ENCODE measurements at regions not wholly inside any gene's neighbourhood (a gene's known extent, or its start where the extent isn't known, plus 50 kb on each side); places are given as distances from the start of the nearest gene placed in this dataset.

DNA sequence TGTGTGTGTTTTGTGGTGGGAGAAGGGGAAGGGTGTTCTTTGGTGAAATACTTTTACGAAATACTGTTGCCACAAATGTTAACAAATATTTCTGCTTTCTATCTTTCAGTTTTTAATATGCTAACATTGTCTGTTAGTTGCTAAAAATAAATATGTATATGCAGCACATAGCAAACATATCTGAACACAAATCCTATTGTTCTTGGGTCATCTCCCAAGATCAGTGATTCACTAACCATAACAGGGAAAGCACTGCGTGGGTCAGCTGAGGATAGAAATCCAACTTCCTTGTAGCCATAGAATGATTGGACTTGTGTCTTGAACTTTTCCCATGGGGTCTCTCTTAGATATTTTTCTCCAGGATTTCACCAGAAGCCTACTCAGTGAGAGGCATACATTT, 250.3 kb upstream of the FAM47A start:
- DNase-seq (no peak), FAIRE-seq (no peak)
- WGBS, 3 donors: 49 to 94% (median 53%) methylated on average over 2 of the region's 2 CpGs
- Histone ChIP-seq H3K27me3 (ENCODE audit: control insufficient read depth in 3 of 3, insufficient read depth in 3 of 3, low read length in 3 of 3) (no peaks in the 10 kb centered on the region), H3K4me1 (ENCODE audit: control insufficient read depth in 3 of 3, insufficient read depth in 2 of 3, low read depth in 1 of 3, low read length in 2 of 3) (no peaks in the 10 kb centered on the region), H3K9me3 (ENCODE audit: control insufficient read depth in 2 of 2, insufficient read depth in 1 of 2, low read depth in 1 of 2, low read length in 1 of 2) (no peaks in the 10 kb centered on the region), H3K27ac (ENCODE audit: low read depth in 1 of 3, low read length in 2 of 3) (no peak overlapping the region), H3K4me3 (ENCODE audit: low read depth in 1 of 3, low read length in 3 of 3) (no peak overlapping the region), H3K36me3 (ENCODE audit: control insufficient read depth in 3 of 3, insufficient read depth in 2 of 3, low read depth in 1 of 3, low read length in 3 of 3) (no peaks in the 10 kb centered on the region)

DNA sequence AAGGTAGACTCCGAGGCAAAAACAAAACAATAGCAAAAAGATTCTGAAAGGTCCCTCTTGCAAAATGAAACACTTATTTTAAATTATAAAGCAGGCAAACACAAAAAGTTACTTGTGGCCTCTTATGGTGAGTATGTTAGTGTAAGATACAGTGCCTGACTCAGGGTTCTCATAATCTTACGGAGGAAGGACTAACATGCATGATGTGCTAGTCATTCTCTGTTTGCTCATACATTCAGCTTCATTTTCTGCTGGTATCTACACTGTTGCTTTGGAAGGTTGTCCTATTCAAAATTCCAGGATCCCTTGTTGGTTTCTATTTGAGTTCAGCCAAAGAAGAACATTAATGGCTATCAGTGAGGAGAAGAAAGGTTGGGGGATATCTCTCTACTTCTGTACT, 249.1 kb upstream of the FAM47A start:
- Histone ChIP-seq H3K9me3 (ENCODE audit: control insufficient read depth in 2 of 2, insufficient read depth in 1 of 2, low read depth in 1 of 2, low read length in 1 of 2) (no peaks in the 10 kb centered on the region), H3K36me3 (ENCODE audit: control insufficient read depth in 3 of 3, insufficient read depth in 2 of 3, low read depth in 1 of 3, low read length in 3 of 3) (no peaks in the 10 kb centered on the region), H3K27ac (ENCODE audit: low read depth in 1 of 3, low read length in 2 of 3) (no peak overlapping the region), H3K4me3 (ENCODE audit: low read depth in 1 of 3, low read length in 3 of 3) (no peak overlapping the region), H3K27me3 (ENCODE audit: control insufficient read depth in 3 of 3, insufficient read depth in 3 of 3, low read length in 3 of 3) (no peaks in the 10 kb centered on the region), H3K4me1 (ENCODE audit: control insufficient read depth in 3 of 3, insufficient read depth in 2 of 3, low read depth in 1 of 3, low read length in 2 of 3) (no peaks in the 10 kb centered on the region)
- WGBS, 3 donors: 76 to 94% (median 89%) methylated on average over 2 of the region's 2 CpGs
- FAIRE-seq (no peak), DNase-seq (no peak)

DNA sequence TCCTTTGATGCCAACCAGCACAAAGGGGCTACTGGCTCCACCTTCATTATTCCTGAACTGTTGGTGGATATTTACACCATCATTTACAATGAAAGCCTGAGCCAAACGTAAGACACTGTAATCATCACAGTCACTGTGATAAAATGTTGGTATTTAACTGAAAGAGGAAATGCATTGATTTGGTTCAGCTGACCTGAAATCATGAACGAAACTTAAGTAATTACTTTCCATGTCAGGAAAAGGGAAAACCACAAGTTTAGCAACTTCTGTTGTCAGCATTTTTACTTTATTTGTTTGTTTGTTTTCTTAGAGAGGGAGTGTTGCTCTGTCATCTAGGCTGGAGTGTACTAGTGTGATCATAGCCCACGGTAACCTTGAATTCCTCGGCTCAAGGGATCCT, 247.8 kb upstream of the FAM47A start:
- Histone ChIP-seq H3K4me1 (ENCODE audit: control insufficient read depth in 3 of 3, insufficient read depth in 2 of 3, low read depth in 1 of 3, low read length in 2 of 3) (no peaks in the 10 kb centered on the region), H3K27me3 (ENCODE audit: control insufficient read depth in 3 of 3, insufficient read depth in 3 of 3, low read length in 3 of 3) (no peaks in the 10 kb centered on the region), H3K36me3 (ENCODE audit: control insufficient read depth in 3 of 3, insufficient read depth in 2 of 3, low read depth in 1 of 3, low read length in 3 of 3) (no peaks in the 10 kb centered on the region), H3K27ac (ENCODE audit: low read depth in 1 of 3, low read length in 2 of 3) (no peak overlapping the region), H3K4me3 (ENCODE audit: low read depth in 1 of 3, low read length in 3 of 3) (no peak overlapping the region), H3K9me3 (ENCODE audit: control insufficient read depth in 2 of 2, insufficient read depth in 1 of 2, low read depth in 1 of 2, low read length in 1 of 2) (no peaks in the 10 kb centered on the region)
- no peak for FAIRE-seq
- no peak for DNase-seq
- WGBS, 3 donors: 54 to 68% (median 56%) methylated on average over 4 of the region's 4 CpGs

DNA sequence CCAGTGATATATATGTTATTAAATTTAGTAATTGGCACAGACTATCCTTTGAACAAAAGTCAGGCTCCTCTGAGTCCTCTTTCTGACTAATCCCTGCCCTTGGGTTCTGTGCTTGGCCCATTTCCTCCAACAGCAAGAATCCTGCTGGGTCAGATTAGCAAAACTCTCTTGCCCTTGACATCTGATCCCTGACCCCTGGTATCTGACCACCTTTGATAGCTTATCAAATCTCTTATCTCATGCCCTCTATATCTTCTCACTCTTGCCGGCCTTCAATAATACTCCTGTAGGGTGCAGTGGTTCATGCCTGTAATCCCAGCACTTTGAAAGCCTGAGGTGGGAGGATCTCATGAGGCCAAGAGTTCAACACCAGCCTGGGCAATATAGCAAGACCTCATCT, 245.5 kb upstream of the FAM47A start:
- Histone ChIP-seq H3K36me3 (ENCODE audit: control insufficient read depth in 3 of 3, insufficient read depth in 2 of 3, low read depth in 1 of 3, low read length in 3 of 3) (no peaks in the 10 kb centered on the region), H3K27me3 (ENCODE audit: control insufficient read depth in 3 of 3, insufficient read depth in 3 of 3, low read length in 3 of 3) (no peaks in the 10 kb centered on the region), H3K27ac (ENCODE audit: low read depth in 1 of 3, low read length in 2 of 3) (no peak overlapping the region), H3K4me3 (ENCODE audit: low read depth in 1 of 3, low read length in 3 of 3) (no peak overlapping the region), H3K9me3 (ENCODE audit: control insufficient read depth in 2 of 2, insufficient read depth in 1 of 2, low read depth in 1 of 2, low read length in 1 of 2) (no peaks in the 10 kb centered on the region), H3K4me1 (ENCODE audit: control insufficient read depth in 3 of 3, insufficient read depth in 2 of 3, low read depth in 1 of 3, low read length in 2 of 3) (no peaks in the 10 kb centered on the region)
- 50 to 74% (median 56%) methylated on average over 1 of the region's 1 CpG for WGBS, 3 donors
- FAIRE-seq (no peak), DNase-seq (no peak)

DNA sequence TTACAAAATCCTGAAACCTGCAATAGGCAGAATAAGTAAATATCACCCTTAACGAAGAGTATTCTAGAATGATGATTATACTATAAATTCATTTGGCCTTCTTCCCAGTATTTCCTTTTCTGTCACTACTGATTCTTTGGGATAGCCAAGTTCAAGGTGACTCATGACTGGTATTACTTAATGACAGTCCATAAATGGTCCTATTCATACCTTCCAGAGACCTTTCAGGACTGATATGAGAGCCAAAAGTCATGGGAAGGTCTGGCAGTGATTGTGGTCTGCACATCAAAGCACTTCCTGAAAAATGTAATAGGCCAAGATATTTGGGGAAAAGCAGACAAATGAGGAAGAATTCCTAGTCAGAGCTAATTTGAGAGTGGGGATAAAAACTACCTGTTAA, 239.6 kb upstream of the FAM47A start:
- no peak overlapping the region for H3K27ac ChIP-seq (ENCODE audit: low read depth in 1 of 3, low read length in 2 of 3)
- FAIRE-seq (no peak), DNase-seq (no peak)
- no peaks in the 10 kb centered on the region for H3K36me3 ChIP-seq (ENCODE audit: control insufficient read depth in 3 of 3, insufficient read depth in 2 of 3, low read depth in 1 of 3, low read length in 3 of 3)
- H3K4me3 ChIP-seq (ENCODE audit: low read depth in 1 of 3, low read length in 3 of 3): no peak overlapping the region
- H3K4me1 ChIP-seq (ENCODE audit: control insufficient read depth in 3 of 3, insufficient read depth in 2 of 3, low read depth in 1 of 3, low read length in 2 of 3): no peaks in the 10 kb centered on the region
- H3K27me3 ChIP-seq (ENCODE audit: control insufficient read depth in 3 of 3, insufficient read depth in 3 of 3, low read length in 3 of 3): no peaks in the 10 kb centered on the region
- WGBS, 3 donors: 17 to 39% (median 21%) methylated on average over 1 of the region's 1 CpG
- H3K9me3 ChIP-seq (ENCODE audit: control insufficient read depth in 2 of 2, insufficient read depth in 1 of 2, low read depth in 1 of 2, low read length in 1 of 2): no peaks in the 10 kb centered on the region

DNA sequence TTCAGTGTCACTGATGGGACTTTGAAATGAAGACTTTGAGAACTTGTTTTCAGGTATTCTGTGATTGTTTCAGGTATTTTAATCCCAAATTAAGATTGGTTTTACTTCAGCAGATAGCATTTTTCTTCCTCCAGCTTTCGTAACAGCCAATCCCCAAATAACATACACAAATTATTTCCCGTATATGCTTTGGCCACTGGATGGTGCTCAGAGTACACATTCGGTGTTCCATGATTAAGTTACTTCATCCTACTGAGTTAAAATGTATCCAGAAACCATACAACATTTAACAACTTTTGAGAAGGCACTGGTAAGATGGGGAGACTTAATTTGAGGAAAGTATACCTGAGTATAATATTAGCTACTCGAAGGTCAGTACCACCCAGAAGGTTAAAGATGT, 233.4 kb upstream of the FAM47A start:
- H3K4me3 ChIP-seq (ENCODE audit: low read depth in 1 of 3, low read length in 3 of 3): no peak overlapping the region
- H3K27me3 ChIP-seq (ENCODE audit: control insufficient read depth in 3 of 3, insufficient read depth in 3 of 3, low read length in 3 of 3): no peaks in the 10 kb centered on the region
- no peak overlapping the region for H3K27ac ChIP-seq (ENCODE audit: low read depth in 1 of 3, low read length in 2 of 3)
- H3K36me3 ChIP-seq (ENCODE audit: control insufficient read depth in 3 of 3, insufficient read depth in 2 of 3, low read depth in 1 of 3, low read length in 3 of 3): no peaks in the 10 kb centered on the region
- FAIRE-seq (no peak), DNase-seq (peak; percentile 0 to 14)
- 32 to 47% (median 37%) methylated on average over 4 of the region's 4 CpGs for WGBS, 3 donors
- H3K9me3 ChIP-seq (ENCODE audit: control insufficient read depth in 2 of 2, insufficient read depth in 1 of 2, low read depth in 1 of 2, low read length in 1 of 2): no peaks in the 10 kb centered on the region
- no peaks in the 10 kb centered on the region for H3K4me1 ChIP-seq (ENCODE audit: control insufficient read depth in 3 of 3, insufficient read depth in 2 of 3, low read depth in 1 of 3, low read length in 2 of 3)

DNA sequence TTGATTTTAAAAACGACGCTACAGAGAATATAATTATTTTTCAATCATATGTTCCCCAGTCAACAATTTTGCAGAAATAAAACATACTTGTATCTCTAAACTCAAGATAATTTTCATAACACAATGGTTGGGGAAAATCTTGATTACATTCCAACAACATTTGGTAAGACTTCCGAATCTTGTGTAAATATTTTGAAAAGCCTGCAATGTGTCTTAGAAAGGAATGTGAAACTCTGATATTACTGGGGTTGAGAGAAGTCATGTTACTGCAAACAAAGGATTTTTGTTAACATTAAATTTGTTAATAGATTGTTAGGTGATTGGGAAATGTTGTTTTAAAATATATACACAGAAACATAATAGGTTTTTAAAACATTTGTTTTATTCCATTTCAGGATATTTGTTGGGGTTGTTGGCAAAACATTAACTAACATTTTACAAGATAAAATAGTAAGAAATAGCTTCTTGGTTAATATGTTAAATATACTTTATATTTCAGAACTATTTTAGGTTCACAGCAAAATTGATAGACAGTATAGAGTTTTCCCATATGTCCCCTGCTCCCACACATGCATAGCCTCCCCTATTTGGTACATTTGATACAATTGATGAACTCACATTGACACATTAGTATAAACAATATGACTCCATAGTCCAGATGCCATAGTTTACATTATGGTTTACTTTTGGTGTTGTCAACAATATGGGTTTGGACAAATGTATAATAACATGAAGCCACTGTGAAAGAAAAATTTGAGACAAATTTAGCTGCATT, 218.6 kb upstream of the FAM47A start:
- Histone ChIP-seq H3K27me3 (ENCODE audit: control insufficient read depth in 3 of 3, insufficient read depth in 3 of 3, low read length in 3 of 3) (no peaks in the 10 kb centered on the region), H3K9me3 (ENCODE audit: control insufficient read depth in 2 of 2, insufficient read depth in 1 of 2, low read depth in 1 of 2, low read length in 1 of 2) (no peaks in the 10 kb centered on the region), H3K36me3 (ENCODE audit: control insufficient read depth in 3 of 3, insufficient read depth in 2 of 3, low read depth in 1 of 3, low read length in 3 of 3) (no peaks in the 10 kb centered on the region), H3K4me3 (ENCODE audit: low read depth in 1 of 3, low read length in 3 of 3) (no peak overlapping the region), H3K27ac (ENCODE audit: low read depth in 1 of 3, low read length in 2 of 3) (no peak overlapping the region), H3K4me1 (ENCODE audit: control insufficient read depth in 3 of 3, insufficient read depth in 2 of 3, low read depth in 1 of 3, low read length in 2 of 3) (no peaks in the 10 kb centered on the region)
- no peak for FAIRE-seq
- DNase-seq: no peak
- 38 to 47% (median 39%) methylated on average over 3 of the region's 3 CpGs for WGBS, 3 donors

DNA sequence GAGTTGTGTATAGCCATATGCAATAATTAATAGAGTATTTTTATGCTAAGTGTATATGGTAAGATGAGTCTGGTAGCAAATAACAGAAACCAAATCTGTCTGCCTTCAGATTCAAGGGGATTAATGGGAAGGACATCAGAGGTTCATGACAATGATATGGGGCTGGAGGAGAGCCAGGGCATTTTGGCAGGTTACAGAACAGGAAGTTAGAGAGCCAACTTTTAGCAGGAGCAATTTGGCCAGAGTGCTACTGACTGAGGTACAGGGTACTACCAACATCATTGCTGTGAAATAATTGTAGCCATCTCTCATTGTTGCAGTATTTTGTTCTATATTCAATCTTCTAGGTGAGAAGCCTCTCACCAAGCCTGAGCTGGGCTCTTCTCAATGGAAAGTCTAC, 210.9 kb upstream of the FAM47A start:
- H3K4me3 ChIP-seq (ENCODE audit: low read depth in 1 of 3, low read length in 3 of 3): no peak overlapping the region
- FAIRE-seq (no peak), DNase-seq (no peak)
- no peaks in the 10 kb centered on the region for H3K27me3 ChIP-seq (ENCODE audit: control insufficient read depth in 3 of 3, insufficient read depth in 3 of 3, low read length in 3 of 3)
- no peak overlapping the region for H3K27ac ChIP-seq (ENCODE audit: low read depth in 1 of 3, low read length in 2 of 3)
- no peaks in the 10 kb centered on the region for H3K9me3 ChIP-seq (ENCODE audit: control insufficient read depth in 2 of 2, insufficient read depth in 1 of 2, low read depth in 1 of 2, low read length in 1 of 2)
- no peaks in the 10 kb centered on the region for H3K36me3 ChIP-seq (ENCODE audit: control insufficient read depth in 3 of 3, insufficient read depth in 2 of 3, low read depth in 1 of 3, low read length in 3 of 3)
- H3K4me1 ChIP-seq (ENCODE audit: control insufficient read depth in 3 of 3, insufficient read depth in 2 of 3, low read depth in 1 of 3, low read length in 2 of 3): no peaks in the 10 kb centered on the region

DNA sequence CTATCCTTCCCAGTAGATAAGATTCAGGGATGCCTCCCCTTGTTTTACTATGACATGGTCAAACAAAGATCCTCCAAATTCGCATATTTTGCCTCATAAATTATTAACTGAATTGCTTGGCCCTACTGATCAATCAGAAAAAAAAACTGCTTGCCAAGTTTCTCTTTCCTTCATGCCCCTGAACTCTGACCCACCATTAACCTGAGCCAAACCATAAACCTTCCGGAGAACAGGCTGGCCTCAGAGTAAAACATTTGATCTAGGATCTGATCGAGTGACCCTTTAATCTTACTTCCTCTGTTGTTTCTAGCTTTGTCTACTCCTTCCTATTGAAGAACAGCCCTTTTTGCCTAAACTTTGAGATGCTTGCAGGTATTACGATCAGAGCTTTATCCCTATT, 209.7 kb upstream of the FAM47A start:
- no peak for FAIRE-seq
- H3K36me3 ChIP-seq (ENCODE audit: control insufficient read depth in 3 of 3, insufficient read depth in 2 of 3, low read depth in 1 of 3, low read length in 3 of 3): no peaks in the 10 kb centered on the region
- no peaks in the 10 kb centered on the region for H3K4me1 ChIP-seq (ENCODE audit: control insufficient read depth in 3 of 3, insufficient read depth in 2 of 3, low read depth in 1 of 3, low read length in 2 of 3)
- no peak overlapping the region for H3K27ac ChIP-seq (ENCODE audit: low read depth in 1 of 3, low read length in 2 of 3)
- no peaks in the 10 kb centered on the region for H3K27me3 ChIP-seq (ENCODE audit: control insufficient read depth in 3 of 3, insufficient read depth in 3 of 3, low read length in 3 of 3)
- WGBS, 3 donors: 19 to 38% (median 26%) methylated on average over 4 of the region's 4 CpGs
- no peak for DNase-seq
- H3K4me3 ChIP-seq (ENCODE audit: low read depth in 1 of 3, low read length in 3 of 3): no peak overlapping the region
- no peaks in the 10 kb centered on the region for H3K9me3 ChIP-seq (ENCODE audit: control insufficient read depth in 2 of 2, insufficient read depth in 1 of 2, low read depth in 1 of 2, low read length in 1 of 2)
